ENCODE measurements at regions not wholly inside any gene's neighbourhood (a gene's known extent, or its start where the extent isn't known, plus 50 kb on each side); places are given as distances from the start of the nearest gene placed in this dataset.

DNA sequence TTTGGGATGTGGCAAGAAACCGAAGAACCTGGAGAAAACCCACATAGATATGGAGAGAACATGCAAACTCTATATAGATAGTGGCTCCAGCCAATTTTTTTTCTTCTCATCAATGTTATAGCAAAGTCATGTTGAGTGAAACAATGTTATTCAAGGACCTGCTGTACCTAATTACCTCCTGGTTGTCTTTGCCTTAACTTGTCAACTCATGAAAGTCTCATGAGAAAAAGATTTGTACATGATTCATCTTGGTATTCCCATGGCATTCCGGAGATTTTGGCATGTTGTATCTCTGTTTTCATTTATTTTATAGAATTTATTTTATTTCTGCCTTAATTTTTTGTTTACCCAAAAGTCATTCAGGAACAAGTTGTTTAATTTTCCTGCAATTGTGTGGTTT is 303.8 kb upstream of the CDIN1 start:
- DNase-seq, result no peak

- no peak for DNase-seq
Measured at GRCh38 chr15:36278219-36278618, 301.2 kb upstream of the CDIN1 start.

DNA sequence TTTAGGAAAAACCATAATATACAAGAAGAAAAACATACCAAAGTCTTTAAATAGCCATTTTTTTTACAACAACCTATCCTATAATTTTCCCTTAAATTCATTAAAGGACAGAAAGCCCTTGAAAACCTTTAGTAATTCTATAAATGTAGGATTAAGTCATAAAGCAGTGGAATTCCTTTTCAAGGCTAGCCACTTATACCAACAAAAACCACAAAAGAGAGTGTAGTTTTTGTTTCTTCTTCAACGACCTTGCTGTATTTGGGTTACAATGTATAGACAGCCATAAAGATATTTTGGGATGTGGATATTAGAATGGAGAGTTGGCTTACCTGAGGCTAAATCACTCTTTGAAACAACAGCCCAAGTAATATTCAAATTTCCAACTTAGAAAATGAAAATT is 296.6 kb upstream of the CDIN1 start:
- no peak for DNase-seq

DNA sequence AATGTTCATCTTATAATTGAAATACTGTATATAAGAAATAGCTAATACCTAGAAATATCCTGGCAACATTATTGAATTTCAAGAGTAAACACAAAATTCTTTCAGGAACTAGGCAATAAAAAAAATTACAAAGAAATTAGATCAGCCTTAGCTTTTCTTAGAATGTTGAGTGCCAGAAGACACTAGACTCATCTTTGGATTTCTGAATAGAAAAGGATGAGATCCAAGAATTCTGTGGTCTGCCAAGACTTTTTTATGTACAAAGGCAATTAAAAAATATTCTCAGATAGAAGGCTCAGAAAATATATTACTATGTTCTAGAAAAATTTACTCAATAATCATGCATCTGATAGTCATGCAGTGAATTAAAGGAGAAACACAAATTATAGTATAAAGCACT is 294.5 kb upstream of the CDIN1 start:
- DNase-seq, result no peak

DNA sequence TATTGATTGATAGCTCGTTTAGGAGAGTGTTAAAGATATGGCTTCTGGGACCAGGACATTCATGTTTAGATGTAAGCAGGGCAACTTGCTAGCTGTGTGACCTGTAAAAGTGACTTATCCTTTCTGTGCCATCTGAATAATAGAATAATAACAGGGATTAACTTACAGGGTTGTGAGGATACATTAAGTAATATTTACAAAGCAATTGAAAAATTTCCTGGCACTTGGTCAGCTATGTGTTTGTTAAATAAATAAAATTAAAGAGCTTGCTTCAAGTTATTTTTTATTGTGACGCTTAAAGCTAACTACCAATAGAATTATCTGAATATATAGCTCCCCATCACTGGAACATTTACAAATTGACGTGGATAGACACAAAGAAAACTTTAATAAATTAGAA is 287.9 kb upstream of the CDIN1 start:
- DNase-seq, result no peak

DNA sequence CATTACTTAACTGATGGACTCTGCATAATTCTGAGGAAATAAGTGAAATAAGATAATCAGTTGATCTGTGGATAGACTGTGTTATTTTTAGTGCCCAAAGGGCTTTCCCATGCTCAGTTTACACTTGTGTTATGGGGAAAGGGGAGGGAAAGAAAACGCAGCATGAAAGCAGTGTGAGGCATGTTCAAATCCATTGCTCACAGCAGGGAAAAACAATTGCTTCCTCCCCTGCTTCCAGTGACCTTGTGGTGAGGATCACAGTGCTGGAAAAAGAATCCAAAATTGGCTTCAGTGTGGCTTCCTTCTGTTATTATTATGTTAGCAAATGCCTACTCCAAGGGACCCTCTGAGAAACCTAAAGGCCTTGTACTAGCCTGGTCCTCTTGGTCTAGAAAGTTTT is 285.1 kb upstream of the CDIN1 start:
- no peak for DNase-seq

GRCh38 chr15:36301947-36302346 is 277.5 kb upstream of the CDIN1 start:
- no peak for DNase-seq

- no peak for DNase-seq
Measured at GRCh38 chr15:36313021-36313420, 266.4 kb upstream of the CDIN1 start.

- no peak for DNase-seq
Measured at GRCh38 chr15:36313736-36314280, 265.6 kb upstream of the CDIN1 start.

DNA sequence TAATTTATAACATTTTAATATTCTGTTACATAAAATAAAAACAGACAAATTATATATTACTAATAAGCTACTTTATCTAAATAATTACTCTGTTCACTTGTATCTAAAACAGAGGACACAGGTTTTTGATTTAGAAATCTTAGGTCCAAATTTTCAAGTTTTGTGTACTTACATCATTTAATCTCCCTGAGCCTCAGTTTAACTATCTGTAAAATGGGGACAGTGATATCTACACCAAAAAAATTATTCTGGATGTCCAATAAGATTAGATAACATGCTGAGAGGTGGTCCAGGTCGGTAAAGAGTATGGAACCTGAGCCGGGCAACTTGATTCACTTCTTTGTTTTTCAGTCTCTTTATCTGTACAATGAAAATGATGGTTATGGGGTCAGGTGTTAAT is 263.8 kb upstream of the CDIN1 start:
- DNase-seq, result no peak

DNA sequence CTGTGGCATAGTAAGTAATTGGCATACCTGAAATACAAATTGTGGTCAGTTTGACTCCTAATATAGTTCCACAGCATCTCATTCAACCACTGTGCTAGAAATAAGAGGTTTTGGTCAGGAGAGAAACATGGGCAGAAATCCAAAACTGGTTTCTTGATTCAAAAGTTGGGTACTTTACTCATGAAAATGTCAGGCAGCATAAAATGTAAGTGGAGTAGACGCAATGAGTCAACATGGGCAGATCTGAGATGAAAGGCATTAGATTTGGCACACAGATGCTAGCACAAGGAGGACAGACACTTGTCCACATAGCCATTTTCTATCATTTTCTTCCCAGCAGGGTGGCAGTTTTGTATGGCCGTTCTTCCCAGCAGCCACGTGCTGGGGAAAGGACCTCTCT is 255.8 kb upstream of the CDIN1 start:
- DNase-seq, result no peak

DNA sequence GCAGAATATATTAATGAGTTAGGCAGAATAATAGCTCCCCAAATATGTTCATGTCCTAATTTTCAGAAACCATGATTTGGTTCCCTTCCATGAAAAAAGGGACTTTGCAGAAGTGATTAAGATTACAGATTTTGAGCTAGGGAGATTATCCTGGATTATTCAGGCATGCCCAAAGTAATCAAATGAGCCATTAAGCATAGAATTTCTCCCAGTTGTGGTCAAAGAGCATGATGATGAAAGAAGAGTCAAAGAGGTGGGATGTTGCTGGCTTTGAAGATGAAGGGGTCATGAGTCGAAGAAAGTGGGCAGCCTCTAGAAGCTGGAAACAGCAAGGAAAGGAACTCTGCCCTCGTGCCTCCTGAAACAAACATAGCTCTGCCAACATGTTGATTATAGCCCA is 254.2 kb upstream of the CDIN1 start:
- no peak for DNase-seq

- no peak for DNase-seq
Measured at GRCh38 chr15:36329592-36329991, 249.8 kb upstream of the CDIN1 start.

GRCh38 chr15:36330598-36330997 is 248.8 kb upstream of the CDIN1 start:
- no peak for DNase-seq

GRCh38 chr15:36331531-36332275 is 247.7 kb upstream of the CDIN1 start:
- no peak for DNase-seq

DNA sequence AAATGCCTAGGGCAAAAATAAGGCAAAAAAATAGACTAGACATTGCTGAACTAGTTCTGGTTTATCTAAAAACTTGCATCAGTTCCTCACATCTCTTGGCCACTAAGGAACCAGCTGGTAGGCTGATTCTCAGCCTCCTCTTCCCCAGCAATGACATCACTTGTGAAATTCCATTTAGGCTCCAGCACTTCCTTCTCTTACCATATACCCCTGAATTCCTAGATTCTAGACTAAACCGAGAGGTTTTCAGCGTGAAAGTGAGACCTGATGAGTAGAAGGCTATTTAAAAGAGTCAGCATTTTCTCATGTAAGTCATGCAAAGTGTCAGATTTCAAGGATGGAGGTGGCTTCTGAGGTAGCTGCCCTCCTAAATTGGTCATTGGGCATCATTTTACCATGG is 247.1 kb upstream of the CDIN1 start:
- no peak for DNase-seq

DNA sequence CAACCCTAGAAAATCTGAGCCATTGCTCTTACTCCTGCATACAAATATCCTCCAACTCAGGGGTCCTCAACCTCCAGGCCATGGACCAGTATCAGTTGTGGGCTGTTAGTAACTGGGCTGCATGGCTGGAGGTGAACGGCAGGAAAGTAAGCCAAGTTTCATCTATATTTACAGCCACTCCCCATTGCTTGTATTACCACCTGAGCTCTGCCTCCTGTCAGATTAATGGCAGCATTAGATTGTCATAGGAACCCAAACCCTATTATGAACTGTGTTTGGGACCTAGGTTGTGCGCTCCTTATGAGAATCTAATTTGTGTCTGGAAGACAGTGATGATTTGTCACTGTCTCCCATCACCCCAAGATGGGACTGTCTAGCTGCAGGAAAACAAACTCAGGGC is 246.5 kb upstream of the CDIN1 start:
- DNase-seq, result no peak

- no peak for DNase-seq
Measured at GRCh38 chr15:36334059-36334458, 245.4 kb upstream of the CDIN1 start.

DNA sequence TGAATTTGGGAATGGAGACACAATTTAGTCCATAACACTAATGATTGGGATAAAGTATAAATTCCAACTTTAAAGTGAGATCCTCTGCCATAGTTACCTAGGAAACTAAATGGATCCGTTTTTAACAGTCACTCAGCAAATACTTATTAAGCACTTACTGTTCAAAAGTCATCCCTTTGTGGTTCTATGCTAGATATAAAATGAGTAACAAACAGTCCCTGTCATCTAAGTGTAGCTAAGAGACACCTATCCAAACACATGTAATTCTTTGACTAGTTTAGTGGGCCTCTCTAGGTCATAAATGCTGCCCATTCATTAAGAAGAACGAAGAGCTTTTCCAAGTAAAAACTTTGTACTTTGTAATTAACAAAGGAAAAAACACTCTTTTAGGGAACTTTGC is 244.2 kb upstream of the CDIN1 start:
- no peak for DNase-seq

- no peak for DNase-seq
Measured at GRCh38 chr15:36335659-36336058, 243.8 kb upstream of the CDIN1 start.

DNA sequence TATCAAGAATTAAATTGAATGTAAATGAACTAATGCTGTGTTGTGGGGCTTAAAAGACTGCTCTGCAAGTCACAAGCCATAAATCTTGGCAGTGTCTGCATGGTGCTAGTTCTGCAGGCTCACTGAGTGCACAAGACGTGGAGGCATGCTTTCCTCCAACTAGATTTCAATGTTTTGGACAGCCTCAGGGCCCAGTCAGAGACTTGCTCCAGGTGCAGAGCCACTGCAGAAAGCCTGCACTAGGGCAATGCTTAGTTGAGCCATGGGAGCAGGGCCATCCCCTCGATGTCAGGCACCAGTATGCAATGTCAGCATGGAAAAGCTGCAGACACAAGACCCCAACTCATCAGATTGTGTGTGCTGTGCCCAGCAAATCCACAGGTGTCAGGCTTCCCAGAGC is 234.5 kb upstream of the CDIN1 start:
- no peak for DNase-seq

DNA sequence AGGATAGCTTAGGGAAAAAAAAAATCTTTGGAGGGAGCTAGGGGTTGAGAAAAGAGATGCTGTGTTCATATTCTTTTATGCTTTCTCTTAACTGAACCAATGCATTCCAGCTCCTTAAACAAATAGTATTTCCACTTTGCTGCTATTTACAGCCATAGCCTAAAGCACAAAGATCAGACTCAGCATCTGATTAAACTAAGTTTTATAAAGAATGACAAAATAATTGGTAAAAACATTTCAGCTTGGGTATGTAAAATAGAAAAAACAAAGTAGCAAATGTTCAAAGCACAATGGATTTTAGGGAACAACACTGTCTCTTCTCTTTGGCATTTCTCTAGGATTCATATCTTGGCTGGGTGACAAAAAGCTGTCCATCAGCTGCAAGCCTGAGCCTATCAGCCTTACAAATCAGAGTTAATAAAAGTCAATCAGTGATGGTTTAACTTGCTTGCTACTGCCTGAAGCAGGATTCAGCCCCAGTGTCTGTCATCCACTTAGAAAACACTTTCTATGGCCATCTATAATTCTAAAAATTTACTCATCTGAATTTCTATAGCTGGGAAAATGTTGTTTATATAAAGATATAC is 232.1 kb upstream of the CDIN1 start:
- no peak for DNase-seq

GRCh38 chr15:36356466-36356865 is 223.0 kb upstream of the CDIN1 start:
- DNase-seq, result no peak

GRCh38 chr15:36356978-36357601 is 222.3 kb upstream of the CDIN1 start:
- no peak for DNase-seq
